NCI-H1092 (cell line): ENCODE measurements at regions not wholly inside any gene's neighbourhood (a gene's known extent, or its start where the extent isn't known, plus 50 kb on each side); places are given as distances from the start of the nearest gene placed in this dataset.
A peak's percentile ranks its signal among the peaks of the same experiment; 100 is the strongest.

Experiments used
- DNase-seq: peaks from one replicate; lab custom pipeline; 2025; lab: John Stamatoyannopoulos, UW

GRCh38 chr1:175865041-175865766, 121.8 kb upstream of the TNR start:
- DNase-seq = no peak

GRCh38 chr1:175864625-175865024, 121.2 kb upstream of the TNR start:
- no peak for DNase-seq

GRCh38 chr1:175864183-175864582, 120.8 kb upstream of the TNR start:
- DNase-seq = no peak

- DNase-seq = no peak
Measured at GRCh38 chr1:175863299-175864050, 120.1 kb upstream of the TNR start.

GRCh38 chr1:175862408-175862807, 119.0 kb upstream of the TNR start:
- no peak for DNase-seq

GRCh38 chr1:175861626-175862367, 118.4 kb upstream of the TNR start:
- DNase-seq = no peak

- peak; percentile 54 for DNase-seq
Measured at GRCh38 chr1:175857756-175858155, 114.4 kb upstream of the TNR start.

GRCh38 chr1:175853681-175854080, 110.3 kb upstream of the TNR start:
- DNase-seq = no peak

GRCh38 chr1:175851749-175852148, 108.4 kb upstream of the TNR start:
- no peak for DNase-seq

- no peak for DNase-seq
Measured at GRCh38 chr1:175848329-175848728, 104.9 kb upstream of the TNR start.

- DNase-seq = no peak
Measured at GRCh38 chr1:175845985-175846384, 102.6 kb upstream of the TNR start.

- no peak for DNase-seq
Measured at GRCh38 chr1:175845338-175845737, 101.9 kb upstream of the TNR start.

- DNase-seq = no peak
Measured at GRCh38 chr1:175844877-175845276, 101.5 kb upstream of the TNR start.

- no peak for DNase-seq
Measured at GRCh38 chr1:175842550-175842949, 99.2 kb upstream of the TNR start.

- peak; percentile 66 for DNase-seq
Measured at GRCh38 chr1:175841738-175842187, 98.4 kb upstream of the TNR start.

- DNase-seq = no peak
Measured at GRCh38 chr1:175840787-175841186, 97.4 kb upstream of the TNR start.

- no peak for DNase-seq
Measured at GRCh38 chr1:175839779-175840669, 96.6 kb upstream of the TNR start.

- no peak for DNase-seq
Measured at GRCh38 chr1:175834597-175834996, 91.2 kb upstream of the TNR start.

GRCh38 chr1:175833951-175834350, 90.6 kb upstream of the TNR start:
- DNase-seq = no peak

- DNase-seq = no peak
Measured at GRCh38 chr1:175833502-175833901, 90.1 kb upstream of the TNR start.

GRCh38 chr1:175830500-175830899, 87.1 kb upstream of the TNR start:
- no peak for DNase-seq

- DNase-seq = no peak
Measured at GRCh38 chr1:175829845-175830244, 86.5 kb upstream of the TNR start.
